Keratinocyte (primary cell): ENCODE measurements at regions not wholly inside any gene's neighbourhood (a gene's known extent, or its start where the extent isn't known, plus 50 kb on each side); places are given as distances from the start of the nearest gene placed in this dataset.
A peak's percentile ranks its signal among the peaks of the same experiment; 100 is the strongest.
"Not testable (repeated sequence)": the region's sequence is repeated elsewhere in the genome, so short reads cannot be mapped to it uniquely, and the experiment has no call there.

Experiments
- DNase-seq: peaks from one replicate; pipeline ENCODE4 v3.0.0-alpha.2; 2011; ENCODE audit warnings: low read depth, missing footprints, low spot score
- FAIRE-seq: peaks from 2 replicates; lab custom pipeline; 2011; peaks lifted over from hg19 to GRCh38; lab: Jason Lieb, UNC
- H2AFZ ChIP-seq: 2 replicates; pipeline ENCODE4 v1.6.0; 2012; ENCODE audit warnings: low read length, control low read depth, inconsistent platforms; ENCODE audit not compliant: control insufficient read depth
- H3K27ac ChIP-seq: 2 replicates; pipeline ENCODE4 v1.5.1; 2011; ENCODE audit warnings: low read length; ENCODE audit not compliant: control insufficient read depth, insufficient read depth
- H3K27me3 ChIP-seq: 3 replicates; pipeline ENCODE4 v1.6.0; 2011; ENCODE audit warnings: low read length; ENCODE audit not compliant: control insufficient read depth, insufficient read depth; ENCODE audit errors: extremely low read depth
- H3K36me3 ChIP-seq, 2 experiments: 2 replicates in 1 of 2; 3 replicates in 1 of 2; pipeline ENCODE4 v1.5.1; 2011; ENCODE audit warnings: low read length in 2 of 2, mild to moderate bottlenecking in 1 of 2; ENCODE audit not compliant: control insufficient read depth in 2 of 2, insufficient read depth in 2 of 2; ENCODE audit errors: extremely low read depth in 1 of 2
- H3K4me1 ChIP-seq: 3 replicates; pipeline ENCODE4 v1.5.1; 2011; ENCODE audit warnings: low read length; ENCODE audit not compliant: control insufficient read depth, insufficient read depth; ENCODE audit errors: extremely low read depth
- H3K4me2 ChIP-seq: 3 replicates; pipeline ENCODE4 v1.6.0; 2011; ENCODE audit warnings: low read depth, low read length; ENCODE audit not compliant: control insufficient read depth, insufficient read depth; ENCODE audit errors: extremely low read depth
- H3K4me3 ChIP-seq, 3 experiments: fragments of 200-600 bp in 1 of 3; sonication (generic) in 1 of 3; 2 replicates in 2 of 3; 3 replicates in 1 of 3; pipeline ENCODE4 v1.5.1; 2011 to 2016; ENCODE audit warnings: low read length in 3 of 3, mild to moderate bottlenecking in 3 of 3, control low read depth in 2 of 3, inconsistent platforms in 1 of 3, low read depth in 1 of 3, mixed read lengths in 1 of 3, mixed run types in 1 of 3, moderate library complexity in 1 of 3; ENCODE audit not compliant: control insufficient read depth in 2 of 3, insufficient read depth in 2 of 3; ENCODE audit errors: extremely low read depth in 1 of 3
- H3K79me2 ChIP-seq: 2 replicates; pipeline ENCODE4 v1.6.0; 2012; ENCODE audit warnings: low read length; ENCODE audit not compliant: control insufficient read depth, insufficient read depth
- H3K9ac ChIP-seq: 3 replicates; pipeline ENCODE4 v1.6.0; 2011; ENCODE audit warnings: low read length; ENCODE audit not compliant: control insufficient read depth, insufficient read depth; ENCODE audit errors: extremely low read depth
- H3K9me1 ChIP-seq: 3 replicates; pipeline ENCODE4 v1.6.0; 2011; ENCODE audit warnings: low read length; ENCODE audit not compliant: control insufficient read depth, insufficient read depth; ENCODE audit errors: extremely low read depth
- H3K9me3 ChIP-seq: 2 replicates; pipeline ENCODE4 v1.5.1; 2012; ENCODE audit warnings: low read depth, low read length; ENCODE audit not compliant: control insufficient read depth
- H4K20me1 ChIP-seq: 3 replicates; pipeline ENCODE4 v1.6.0; 2011; ENCODE audit warnings: low read length; ENCODE audit not compliant: control insufficient read depth, insufficient read depth; ENCODE audit errors: extremely low read depth
- EZH2 ChIP-seq: IDR thresholded peaks from one replicate; pipeline ENCODE4 v1.6.1; 2012; ENCODE audit warnings: inconsistent platforms, mild to moderate bottlenecking, low read length, moderate library complexity
- dilution Hi-C: fragments of 300-500 bp; cut with MboI; formaldehyde crosslinking; loops from one replicate; pipeline ENCODE4 v1.7.0; 2020; ENCODE audit warnings: low sequenced_read_pairs; ENCODE audit not compliant: extremely low pct_ligation_motif_present
- TF ChIP-seq, protein P1 (sequence below), 3 experiments: IDR thresholded peaks in 1 of 3; conservative IDR thresholded peaks in 1 of 3; optimal IDR thresholded peaks in 1 of 3; 2 replicates in 2 of 3; 3 replicates in 1 of 3; pipeline versions ENCODE3 to v1.5.1; 2011; ENCODE audit warnings: low read length in 3 of 3, mild to moderate bottlenecking in 3 of 3, moderate library complexity in 2 of 3, control low read depth in 1 of 3, inconsistent platforms in 1 of 3; ENCODE audit not compliant: insufficient read depth in 2 of 3; ENCODE audit errors: extremely low read depth in 1 of 3

GRCh38 chr20:53763707-53764414 is 170.2 kb upstream of the ZNF217 start:
- Histone ChIP-seq H3K27me3 (no peaks in the 10 kb centered on the region), H3K79me2 (no peaks in the 10 kb centered on the region), H4K20me1 (no peaks in the 10 kb centered on the region), H3K4me3 (no peak overlapping the region), H3K9me1 (no peaks in the 10 kb centered on the region), H3K4me1 (peaks cover 2% of the 10 kb centered on the region), H3K36me3 (no peaks in the 10 kb centered on the region), H3K9me3 (no peaks in the 10 kb centered on the region), H2AFZ (peak overlapping the region; percentile 71), H3K9ac (no peak overlapping the region), H3K27ac (no peak overlapping the region), H3K4me2 (peak overlapping the region; percentile 12)
- TF ChIP-seq, protein P1, sequence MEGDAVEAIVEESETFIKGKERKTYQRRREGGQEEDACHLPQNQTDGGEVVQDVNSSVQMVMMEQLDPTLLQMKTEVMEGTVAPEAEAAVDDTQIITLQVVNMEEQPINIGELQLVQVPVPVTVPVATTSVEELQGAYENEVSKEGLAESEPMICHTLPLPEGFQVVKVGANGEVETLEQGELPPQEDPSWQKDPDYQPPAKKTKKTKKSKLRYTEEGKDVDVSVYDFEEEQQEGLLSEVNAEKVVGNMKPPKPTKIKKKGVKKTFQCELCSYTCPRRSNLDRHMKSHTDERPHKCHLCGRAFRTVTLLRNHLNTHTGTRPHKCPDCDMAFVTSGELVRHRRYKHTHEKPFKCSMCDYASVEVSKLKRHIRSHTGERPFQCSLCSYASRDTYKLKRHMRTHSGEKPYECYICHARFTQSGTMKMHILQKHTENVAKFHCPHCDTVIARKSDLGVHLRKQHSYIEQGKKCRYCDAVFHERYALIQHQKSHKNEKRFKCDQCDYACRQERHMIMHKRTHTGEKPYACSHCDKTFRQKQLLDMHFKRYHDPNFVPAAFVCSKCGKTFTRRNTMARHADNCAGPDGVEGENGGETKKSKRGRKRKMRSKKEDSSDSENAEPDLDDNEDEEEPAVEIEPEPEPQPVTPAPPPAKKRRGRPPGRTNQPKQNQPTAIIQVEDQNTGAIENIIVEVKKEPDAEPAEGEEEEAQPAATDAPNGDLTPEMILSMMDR (optimal IDR thresholded peaks at IDR 0.05 in 1 of 3, IDR thresholded peaks at IDR 0.05 in 1 of 3, conservative IDR thresholded peaks at IDR 0.05 in 1 of 3; ENCODE audit: extremely low read depth in 1 of 3, insufficient read depth in 2 of 3, low read length in 3 of 3), result no peak
- TF ChIP-seq EZH2, result no peak
- FAIRE-seq, result no peak
- DNase-seq, result no peak
- dilution Hi-C loops, result no loop called here

GRCh38 chr20:53762423-53762798 is 168.8 kb upstream of the ZNF217 start:
- H3K27me3 ChIP-seq, DNase-seq, H3K9me1 ChIP-seq, FAIRE-seq, H4K20me1 ChIP-seq, H3K36me3 ChIP-seq, H3K4me3 ChIP-seq, H2AFZ ChIP-seq, H3K79me2 ChIP-seq, dilution Hi-C loops, H3K27ac ChIP-seq, H3K4me2 ChIP-seq, H3K4me1 ChIP-seq, H3K9ac ChIP-seq, H3K9me3 ChIP-seq: not testable (repeated sequence)

DNA sequence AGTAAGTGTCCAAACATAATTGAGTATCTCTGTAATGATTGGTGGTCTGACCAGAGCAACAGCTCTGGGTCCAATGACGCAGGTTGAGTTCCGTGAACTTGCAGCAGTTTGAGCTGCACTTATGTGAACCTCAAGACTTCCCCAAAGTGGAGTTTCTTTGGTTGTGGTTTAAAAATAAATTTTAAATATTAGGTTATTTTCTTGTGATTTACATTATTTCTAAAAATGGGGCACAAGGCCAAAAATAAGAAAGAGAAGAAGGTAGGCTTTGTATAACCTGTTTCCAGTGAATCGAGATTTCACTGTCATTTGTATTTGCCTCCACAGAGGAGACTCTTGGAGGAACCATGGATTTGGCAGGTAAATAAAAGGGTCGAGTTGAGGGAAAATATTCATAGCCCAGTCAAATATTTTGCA is 166.4 kb upstream of the ZNF217 start:
- no peak overlapping the region for H3K9ac ChIP-seq

More for the DNA sequence above, 166.4 kb upstream of the ZNF217 start:
- no peak overlapping the region for H3K4me2 ChIP-seq
- H3K36me3 ChIP-seq, result no peaks in the 10 kb centered on the region
- H3K4me1 ChIP-seq, result peaks cover 11% of the 10 kb centered on the region
- dilution Hi-C loops, result no loop called here
- no peaks in the 10 kb centered on the region for H3K79me2 ChIP-seq
- FAIRE-seq (no peak), DNase-seq (no peak)
- H3K27ac ChIP-seq, result no peak overlapping the region
- no peaks in the 10 kb centered on the region for H3K27me3 ChIP-seq
- no peak overlapping the region for H3K4me3 ChIP-seq
- no peak overlapping the region for H2AFZ ChIP-seq
- TF ChIP-seq, protein P1 (optimal IDR thresholded peaks at IDR 0.05 in 1 of 3, IDR thresholded peaks at IDR 0.05 in 1 of 3, conservative IDR thresholded peaks at IDR 0.05 in 1 of 3; ENCODE audit: extremely low read depth in 1 of 3, insufficient read depth in 2 of 3, low read length in 3 of 3), result no peak
- TF ChIP-seq EZH2, result no peak
- H3K9me3 ChIP-seq, result no peaks in the 10 kb centered on the region
- H3K9me1 ChIP-seq, result no peaks in the 10 kb centered on the region
- H4K20me1 ChIP-seq, result no peaks in the 10 kb centered on the region
